ENCODE measurements at regions not wholly inside any gene's neighbourhood (a gene's known extent, or its start where the extent isn't known, plus 50 kb on each side); places are given as distances from the start of the nearest gene placed in this dataset.

DNA sequence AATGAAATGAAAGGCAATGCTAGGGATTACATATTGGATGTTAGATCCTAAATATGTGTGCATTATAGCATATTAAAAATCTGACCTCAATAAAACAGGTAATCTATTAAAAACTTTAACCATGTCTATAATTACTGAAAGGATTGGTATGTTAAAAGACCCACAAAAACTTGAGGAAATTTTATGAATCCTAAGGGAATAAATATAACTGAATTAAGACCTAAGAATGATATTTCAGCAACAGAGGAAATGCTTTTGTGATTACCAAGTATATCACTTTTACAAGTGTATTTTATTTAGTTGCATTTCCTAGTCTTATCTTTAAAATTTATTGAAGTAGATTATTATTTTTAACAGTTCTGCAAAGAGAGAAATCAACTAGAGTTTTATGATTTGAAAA lies 571.5 kb downstream of the HDGFL1 start:
- DNase-seq = no peak
- H4K20me1 ChIP-seq (ENCODE audit: control insufficient read depth, insufficient read depth, insufficient read length) = no peaks in the 10 kb centered on the region
- H2BK12ac ChIP-seq (ENCODE audit: insufficient read length, low read depth, low read length) = no peak overlapping the region
- H3K4me3 Mint-ChIP-seq = no peak overlapping the region
- H3K79me1 ChIP-seq (ENCODE audit: insufficient read depth, low read depth, low read length, poor library complexity, severe bottlenecking) = no peaks in the 10 kb centered on the region
- H3K27ac ChIP-seq (ENCODE audit: insufficient read length, low read depth, low read length) = no peak overlapping the region
- H3K23me2 ChIP-seq (ENCODE audit: insufficient read length, low read depth, low read length, poor library complexity, severe bottlenecking) = no peaks in the 10 kb centered on the region
- H3K79me2 ChIP-seq (ENCODE audit: insufficient read depth, low read length) = no peaks in the 10 kb centered on the region
- no peak overlapping the region for H2BK15ac ChIP-seq (ENCODE audit: low read depth, low read length)
- H4K5ac ChIP-seq (ENCODE audit: insufficient read length, low read depth, low read length) = no peak overlapping the region
- no peak overlapping the region for H2BK5ac ChIP-seq (ENCODE audit: insufficient read length, low read length)
- H3K4me2 ChIP-seq (ENCODE audit: insufficient read depth, insufficient read length, low read length) = no peak overlapping the region
- H3K4me1 Mint-ChIP-seq = peaks cover 0 to 2% of the 10 kb centered on the region in 2 experiments; a peak in 1 of 4 replicates
- no peak overlapping the region for H3K14ac ChIP-seq (ENCODE audit: insufficient read depth, low read length)
- H2BK20ac ChIP-seq (ENCODE audit: low read depth, low read length, poor library complexity, severe bottlenecking) = no peak overlapping the region
- H2AFZ ChIP-seq (ENCODE audit: low read length) = no peak overlapping the region
- no peak overlapping the region for H3K27ac Mint-ChIP-seq
- no peaks in the 10 kb centered on the region; the same call in 1 of the 2 replicates for H3K4me1 ChIP-seq (ENCODE audit: insufficient read depth, low read length)
- no peak overlapping the region for H4K8ac ChIP-seq (replicated peaks; ENCODE audit: insufficient read length, low read depth, low read length)
- TF ChIP-seq, protein P1, sequence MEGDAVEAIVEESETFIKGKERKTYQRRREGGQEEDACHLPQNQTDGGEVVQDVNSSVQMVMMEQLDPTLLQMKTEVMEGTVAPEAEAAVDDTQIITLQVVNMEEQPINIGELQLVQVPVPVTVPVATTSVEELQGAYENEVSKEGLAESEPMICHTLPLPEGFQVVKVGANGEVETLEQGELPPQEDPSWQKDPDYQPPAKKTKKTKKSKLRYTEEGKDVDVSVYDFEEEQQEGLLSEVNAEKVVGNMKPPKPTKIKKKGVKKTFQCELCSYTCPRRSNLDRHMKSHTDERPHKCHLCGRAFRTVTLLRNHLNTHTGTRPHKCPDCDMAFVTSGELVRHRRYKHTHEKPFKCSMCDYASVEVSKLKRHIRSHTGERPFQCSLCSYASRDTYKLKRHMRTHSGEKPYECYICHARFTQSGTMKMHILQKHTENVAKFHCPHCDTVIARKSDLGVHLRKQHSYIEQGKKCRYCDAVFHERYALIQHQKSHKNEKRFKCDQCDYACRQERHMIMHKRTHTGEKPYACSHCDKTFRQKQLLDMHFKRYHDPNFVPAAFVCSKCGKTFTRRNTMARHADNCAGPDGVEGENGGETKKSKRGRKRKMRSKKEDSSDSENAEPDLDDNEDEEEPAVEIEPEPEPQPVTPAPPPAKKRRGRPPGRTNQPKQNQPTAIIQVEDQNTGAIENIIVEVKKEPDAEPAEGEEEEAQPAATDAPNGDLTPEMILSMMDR (conservative IDR thresholded peaks at IDR 0.05) = no peak
- H3K23ac ChIP-seq (ENCODE audit: insufficient read length, low read depth, low read length) = no peak overlapping the region
- H2BK120ac ChIP-seq (ENCODE audit: low read depth, low read length, poor library complexity, severe bottlenecking) = no peak overlapping the region
- H3K36me3 Mint-ChIP-seq (ENCODE audit: insufficient read depth in 1 of 3, low read depth in 3 of 3) = peaks cover 0 to 3% (median 0%) of the 10 kb centered on the region in 3 experiments; a peak in 2 of 7 replicates
- no peak overlapping the region for H3K56ac ChIP-seq (ENCODE audit: insufficient read length, low read depth, low read length)
- H3K9me3 ChIP-seq (ENCODE audit: control insufficient read depth, low read depth, low read length) = no peaks in the 10 kb centered on the region
- no peak overlapping the region for H4K91ac ChIP-seq (ENCODE audit: insufficient read length, low read depth, low read length)
- H3K4ac ChIP-seq (ENCODE audit: low read depth, low read length) = no peak overlapping the region
- H3K9ac ChIP-seq (ENCODE audit: extremely low read depth, insufficient read length, low read length) = no peak overlapping the region
- no peak overlapping the region for H3T11ph ChIP-seq (ENCODE audit: low read length)
- H3K9me3 Mint-ChIP-seq = peaks cover 0 to 4% of the 10 kb centered on the region in 2 experiments; a peak in 2 of 5 replicates
- no peaks in the 10 kb centered on the region for H3K27me3 Mint-ChIP-seq (ENCODE audit: low read depth)
- H2AK5ac ChIP-seq (ENCODE audit: insufficient read length, low read length) = no peak overlapping the region
- no peaks in the 10 kb centered on the region for H3K27me3 ChIP-seq (ENCODE audit: insufficient read depth, low read length)
- H3K18ac ChIP-seq (ENCODE audit: insufficient read length, low read depth, low read length) = no peak overlapping the region
